IMR-90 (cell line): ENCODE measurements at regions not wholly inside any gene's neighbourhood (a gene's known extent, or its start where the extent isn't known, plus 50 kb on each side); places are given as distances from the start of the nearest gene placed in this dataset.

Experiments
- ATAC-seq: fragments of 200-7000 bp; cut with Tn5 transposase; 2 replicates; pipeline ENCODE4 v1.9.1; 2020; ENCODE audit warnings: low read depth, mild to moderate bottlenecking, moderate library complexity
- BruUV-seq: library from RNA; stranded (reverse); fragments of 400-500 nt; replicated peaks from 2 replicates; lab custom pipeline; 2021; lab: Mats Ljungman, UMichigan
- CTCF ChIA-PET: fragments of 300-600 bp; formaldehyde crosslinking; extraction: SDS; loops from one replicate; lab custom pipeline; 2021; ENCODE audit warnings: antibody characterized with exemption; lab: Yijun Ruan, JAX
- POLR2A ChIA-PET: fragments of 300-600 bp; sonication (Branson Sonifier 250); formaldehyde crosslinking; loops from one replicate; lab custom pipeline; 2022; ENCODE audit warnings: antibody characterized with exemption; ENCODE audit not compliant: unreplicated experiment; lab: Charles Lee
- DNase-seq: peaks from one replicate; pipeline ENCODE4 v3.0.0; 2013
- H2AFZ ChIP-seq: replicated peaks from 2 replicates; pipeline ENCODE3; 2013; ENCODE audit warnings: low read length, mild to moderate bottlenecking; ENCODE audit not compliant: poor library complexity
- H2AK5ac ChIP-seq: 2 replicates; pipeline ENCODE4 v1.6.1; 2013; ENCODE audit warnings: low read depth, low read length, inconsistent platforms
- H2AK9ac ChIP-seq: replicated peaks from 2 replicates; pipeline ENCODE3; 2013; ENCODE audit warnings: mild to moderate bottlenecking, low read depth, low read length, moderate library complexity; ENCODE audit not compliant: poor library complexity
- H2BK120ac ChIP-seq: 2 replicates; pipeline ENCODE4 v1.6.1; 2013; ENCODE audit warnings: low read depth, low read length, inconsistent platforms
- H2BK15ac ChIP-seq: 3 replicates; pipeline ENCODE4 v1.6.1; 2013; ENCODE audit warnings: low read depth, low read length, inconsistent platforms
- H2BK20ac ChIP-seq: 2 replicates; pipeline ENCODE4 v1.6.1; 2013; ENCODE audit warnings: low read depth, mild to moderate bottlenecking, inconsistent platforms, low read length, moderate library complexity
- H2BK5ac ChIP-seq: 2 replicates; pipeline ENCODE4 v1.6.1; 2013; ENCODE audit warnings: mild to moderate bottlenecking, low read depth, low read length, inconsistent platforms; ENCODE audit not compliant: poor library complexity, severe bottlenecking
- H3K14ac ChIP-seq: replicated peaks from 2 replicates; pipeline ENCODE4 v1.6.1; 2013; ENCODE audit warnings: low read depth, low read length, inconsistent platforms
- H3K18ac ChIP-seq: 2 replicates; pipeline ENCODE4 v1.6.1; 2013; ENCODE audit warnings: low read depth, low read length, control low read depth
- H3K23ac ChIP-seq: 2 replicates; pipeline ENCODE4 v1.6.1; 2013; ENCODE audit warnings: low read depth, low read length, inconsistent platforms
- H3K27ac ChIP-seq: 2 replicates; pipeline ENCODE4 v1.5.1; 2013; ENCODE audit warnings: mild to moderate bottlenecking, control low read depth, low read length; ENCODE audit not compliant: insufficient read depth
- H3K27me3 ChIP-seq: 2 replicates; pipeline ENCODE4 v1.6.1; 2013; ENCODE audit warnings: low read length; ENCODE audit not compliant: control insufficient read depth, insufficient read depth
- H3K36me3 ChIP-seq: 2 replicates; pipeline ENCODE4 v1.6.1; 2013; ENCODE audit warnings: low read length, mixed read lengths; ENCODE audit not compliant: control insufficient read depth, insufficient read depth
- H3K4ac ChIP-seq: 2 replicates; pipeline ENCODE4 v1.6.1; 2013; ENCODE audit warnings: low read depth, low read length, inconsistent platforms
- H3K4me1 ChIP-seq: 2 replicates; pipeline ENCODE4 v1.6.1; 2013; ENCODE audit warnings: low read length, mixed read lengths; ENCODE audit not compliant: control insufficient read depth, insufficient read depth
- H3K4me2 ChIP-seq: 2 replicates; pipeline ENCODE4 v1.6.1; 2013; ENCODE audit warnings: low read depth, mild to moderate bottlenecking, control low read depth, low read length, moderate library complexity
- H3K4me3 ChIP-seq: 2 replicates; pipeline ENCODE4 v1.5.1; 2013; ENCODE audit warnings: low read depth, mild to moderate bottlenecking, control low read depth, low read length, moderate library complexity; ENCODE audit not compliant: insufficient read depth
- H3K56ac ChIP-seq: 2 replicates; pipeline ENCODE4 v1.6.1; 2013; ENCODE audit warnings: low read length, inconsistent platforms; ENCODE audit not compliant: insufficient read depth; ENCODE audit errors: extremely low read depth
- H3K79me1 ChIP-seq, 2 experiments: 2 replicates each; pipeline ENCODE4 v1.6.1; 2013; ENCODE audit warnings: low read length in 2 of 2, inconsistent platforms in 1 of 2, low read depth in 1 of 2
- H3K9ac ChIP-seq: 2 replicates; pipeline ENCODE4 v1.6.1; 2013; ENCODE audit warnings: low read depth, low read length, control low read depth
- H3K9me1 ChIP-seq: 2 replicates; pipeline ENCODE4 v1.6.1; 2013; ENCODE audit warnings: low read length, inconsistent platforms; ENCODE audit not compliant: insufficient read depth
- H3K9me3 ChIP-seq: 2 replicates; pipeline ENCODE4 v1.6.1; 2013; ENCODE audit warnings: low read length; ENCODE audit not compliant: control insufficient read depth, insufficient read depth
- H4K20me1 ChIP-seq: 2 replicates; pipeline ENCODE4 v1.6.1; 2013; ENCODE audit warnings: low read length, inconsistent platforms; ENCODE audit not compliant: insufficient read depth
- H4K5ac ChIP-seq: 2 replicates; pipeline ENCODE4 v1.6.1; 2013; ENCODE audit warnings: mild to moderate bottlenecking, low read depth, low read length, control low read depth
- H4K8ac ChIP-seq, 2 experiments: 2 replicates each; pipeline ENCODE4 v1.6.1; 2013; ENCODE audit warnings: low read depth in 2 of 2, low read length in 2 of 2, control low read depth in 1 of 2, inconsistent platforms in 1 of 2
- H4K91ac ChIP-seq: 2 replicates; pipeline ENCODE4 v1.6.1; 2013; ENCODE audit warnings: low read depth, low read length, inconsistent platforms; ENCODE audit not compliant: insufficient read depth
- BHLHE40 ChIP-seq: fragments of 150-350 bp; IDR thresholded peaks from 2 replicates; pipeline ENCODE4 v1.6.1; 2016; ENCODE audit warnings: mild to moderate bottlenecking, low read depth, low read length
- CEBPB ChIP-seq: IDR thresholded peaks from 2 replicates; pipeline ENCODE4 v1.6.1; 2012; ENCODE audit warnings: low read depth, low read length, improper control_type of control experiment
- CHD1 ChIP-seq: IDR thresholded peaks from 2 replicates; pipeline ENCODE4 v1.6.1; 2012; ENCODE audit warnings: low read depth, low read length, improper control_type of control experiment
- FOS ChIP-seq: fragments of 150-350 bp; IDR thresholded peaks from 2 replicates; pipeline ENCODE4 v1.6.1; 2016; ENCODE audit warnings: low read depth, low read length
- MAFK ChIP-seq: IDR thresholded peaks from 2 replicates; pipeline ENCODE4 v1.6.1; 2012; ENCODE audit warnings: low read depth, low read length, improper control_type of control experiment
- MAZ ChIP-seq: IDR thresholded peaks from 2 replicates; pipeline ENCODE4 v1.6.1; 2012; ENCODE audit warnings: low read depth, mild to moderate bottlenecking, low read length, improper control_type of control experiment, moderate library complexity, borderline replicate concordance
- MXI1 ChIP-seq: IDR thresholded peaks from 2 replicates; pipeline ENCODE4 v1.6.1; 2012; ENCODE audit warnings: low read depth, mild to moderate bottlenecking, low read length, moderate library complexity, borderline replicate concordance
- NFE2L2 ChIP-seq: fragments of 150-350 bp; IDR thresholded peaks from 2 replicates; pipeline ENCODE4 v1.6.1; 2016; ENCODE audit warnings: low read depth, mild to moderate bottlenecking, low read length
- RAD21 ChIP-seq: IDR thresholded peaks from 2 replicates; pipeline ENCODE4 v1.6.1; 2012; ENCODE audit warnings: low read length, improper control_type of control experiment
- RFX5 ChIP-seq: IDR thresholded peaks from 2 replicates; pipeline ENCODE4 v1.8.0; 2012; ENCODE audit warnings: low read depth, mild to moderate bottlenecking, low read length, moderate library complexity
- WGBS, 2 experiments: methylation state at CpG; one replicate each; pipeline versions ENCODE4 v1.1.5 to v1.1.7; 2013; ENCODE audit warnings: missing lambda C conversion rate in 2 of 2; ENCODE audit not compliant: insufficient read length in 1 of 2; ENCODE audit errors: extremely low coverage in 2 of 2; 5-methylcytosine and 5-hydroxymethylcytosine counted together
- dilution Hi-C: fragments of 300-500 bp; cut with HindIII; formaldehyde crosslinking; loops from one replicate; pipeline ENCODE4 v1.14.3; 2018; ENCODE audit warnings: low sequenced_read_pairs; ENCODE audit not compliant: unreplicated experiment
- in situ Hi-C: fragments of 300-500 bp; cut with MboI; formaldehyde crosslinking; loops from 3 replicates; pipeline ENCODE4 v1.14.3; 2019; ENCODE audit warnings: low sequenced_read_pairs, inconsistent platforms, mixed read lengths
- intact Hi-C: fragments of 100-400 bp; cut with micrococcal nuclease; formaldehyde crosslinking; loops from 2 replicates; pipeline ENCODE4 v1.10.0; 2022
- TF ChIP-seq, protein P1 (sequence below): fragments of 150-350 bp; IDR thresholded peaks from 2 replicates; pipeline ENCODE4 v1.6.1; 2017; ENCODE audit warnings: mild to moderate bottlenecking, antibody characterized with exemption, low read length, low read depth

DNA sequence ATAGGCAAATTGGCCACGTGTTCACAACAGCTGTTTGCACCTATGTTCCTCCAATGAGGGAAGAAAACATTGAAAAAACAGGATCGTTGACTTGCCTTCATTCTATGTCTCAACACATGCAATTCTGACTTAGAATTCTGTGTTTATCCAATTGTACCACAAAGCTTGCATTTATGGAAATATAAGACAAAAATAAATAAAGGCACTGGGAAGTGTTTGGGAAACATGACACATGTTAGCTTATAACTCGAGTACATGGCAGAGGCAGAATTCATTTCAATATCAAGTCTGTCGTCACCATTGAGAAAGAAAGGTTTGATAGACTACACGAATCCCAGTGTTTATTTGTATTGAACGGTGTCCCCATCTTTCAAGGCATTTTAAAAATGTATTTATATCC lies 291.2 kb downstream of the AHR start:
- H3K18ac ChIP-seq, result no peak overlapping the region
- no peak overlapping the region for H2BK20ac ChIP-seq
- H3K56ac ChIP-seq, result no peak overlapping the region
- H3K79me1 ChIP-seq, result no peaks in the 10 kb centered on the region
- POLR2A ChIA-PET, result interaction anchor here (0.5 kb wide), 1 partner anchor 140 kb away, joined by 4 read pairs; no protein-coding TSS in a partner anchor
- no peak overlapping the region for H3K27ac ChIP-seq
- ATAC-seq, result no peak; the same call in 1 of the 2 replicates
- H2AK9ac ChIP-seq, result no peak overlapping the region
- no peaks in the 10 kb centered on the region for H3K9me3 ChIP-seq
- H2BK120ac ChIP-seq, result no peak overlapping the region
- no peak overlapping the region for H3K4me3 ChIP-seq
- H2AFZ ChIP-seq, result no peak overlapping the region
- H4K91ac ChIP-seq, result no peak overlapping the region
- intact Hi-C loops, result no loop called here
- H3K4me2 ChIP-seq, result no peak overlapping the region
- H3K14ac ChIP-seq, result no peak overlapping the region
- no peak overlapping the region for H2AK5ac ChIP-seq
- BruUV-seq, result no TSS peak
- no peak overlapping the region for H2BK5ac ChIP-seq
- CTCF ChIA-PET, result interaction anchor here (1.7 kb wide), 1 partner anchor 10 kb away, joined by 5 read pairs; no protein-coding TSS in a partner anchor
- no peaks in the 10 kb centered on the region for H3K9me1 ChIP-seq
- in situ Hi-C loops, result no loop called here
- no peak overlapping the region for H4K5ac ChIP-seq
- H3K9ac ChIP-seq, result no peak overlapping the region
- no peaks in the 10 kb centered on the region for H4K20me1 ChIP-seq
- dilution Hi-C loops, result no loop called here
- H3K36me3 ChIP-seq, result no peaks in the 10 kb centered on the region
- no peaks in the 10 kb centered on the region; the same call in none of the 2 replicates for H3K27me3 ChIP-seq
- TF ChIP-seq MXI1, result no peak
- TF ChIP-seq, protein P1, sequence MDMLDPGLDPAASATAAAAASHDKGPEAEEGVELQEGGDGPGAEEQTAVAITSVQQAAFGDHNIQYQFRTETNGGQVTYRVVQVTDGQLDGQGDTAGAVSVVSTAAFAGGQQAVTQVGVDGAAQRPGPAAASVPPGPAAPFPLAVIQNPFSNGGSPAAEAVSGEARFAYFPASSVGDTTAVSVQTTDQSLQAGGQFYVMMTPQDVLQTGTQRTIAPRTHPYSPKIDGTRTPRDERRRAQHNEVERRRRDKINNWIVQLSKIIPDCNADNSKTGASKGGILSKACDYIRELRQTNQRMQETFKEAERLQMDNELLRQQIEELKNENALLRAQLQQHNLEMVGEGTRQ, result no peak
- TF ChIP-seq MAFK, result no peak
- no peak for TF ChIP-seq MAZ
- TF ChIP-seq BHLHE40, result no peak
- no peak for TF ChIP-seq RFX5
- TF ChIP-seq FOS, result no peak
- no peak for TF ChIP-seq CHD1
- TF ChIP-seq CEBPB, result no peak
- no peak for TF ChIP-seq RAD21
- TF ChIP-seq NFE2L2, result no peak
- H2BK15ac ChIP-seq, result no peak overlapping the region
- H4K8ac ChIP-seq, result no peak overlapping the region
- no peaks in the 10 kb centered on the region; the same call in 1 of the 2 replicates for H3K4me1 ChIP-seq
- no peak overlapping the region for H3K4ac ChIP-seq
- peak; percentile 31 for DNase-seq
- no CpG with 5 or more reads among the region's 6 CpGs for WGBS, 2 experiments
- H3K23ac ChIP-seq, result no peak overlapping the region
